HG02943 (cell line): ENCODE measurements at regions not wholly inside any gene's neighbourhood (a gene's known extent, or its start where the extent isn't known, plus 50 kb on each side); places are given as distances from the start of the nearest gene placed in this dataset.
"Not testable (repeated sequence)": the region's sequence is repeated elsewhere in the genome, so short reads cannot be mapped to it uniquely, and the experiment has no call there.

Experiments used
- ATAC-seq: cut with Tn5 transposase; IDR thresholded peaks from one replicate; pipeline ENCODE4 v1.9.1; 2021; ENCODE audit warnings: mild to moderate bottlenecking, low read depth, moderate library complexity; ENCODE audit not compliant: unreplicated experiment

- ATAC-seq = no peak
Measured at GRCh38 chr9:88898039-88898720, 93.1 kb upstream of the S1PR3 start.

GRCh38 chr9:88905506-88905905 lies 85.8 kb upstream of the S1PR3 start:
- no peak for ATAC-seq

- no peak for ATAC-seq
Measured at GRCh38 chr9:88915916-88916315, 75.4 kb upstream of the S1PR3 start.

GRCh38 chr9:88916894-88917293 lies 74.4 kb upstream of the S1PR3 start:
- no peak for ATAC-seq

GRCh38 chr9:88917375-88917774 lies 73.9 kb upstream of the S1PR3 start:
- no peak for ATAC-seq

- ATAC-seq = not testable (repeated sequence)
Measured at GRCh38 chr9:88918537-88918936, 72.7 kb upstream of the S1PR3 start.

GRCh38 chr9:88920645-88921044 lies 70.6 kb upstream of the S1PR3 start:
- no peak for ATAC-seq

GRCh38 chr9:88922091-88922490 lies 69.2 kb upstream of the S1PR3 start:
- no peak for ATAC-seq

GRCh38 chr9:88923092-88923491 lies 68.2 kb upstream of the S1PR3 start:
- no peak for ATAC-seq

- no peak for ATAC-seq
Measured at GRCh38 chr9:88923653-88924288, 67.5 kb upstream of the S1PR3 start.

GRCh38 chr9:88925481-88925880 lies 65.8 kb upstream of the S1PR3 start:
- ATAC-seq = no peak

GRCh38 chr9:88926781-88927505 lies 64.3 kb upstream of the S1PR3 start:
- ATAC-seq = no peak

GRCh38 chr9:88927510-88927909 lies 63.8 kb upstream of the S1PR3 start:
- ATAC-seq = no peak

GRCh38 chr9:88930716-88931115 lies 60.6 kb upstream of the S1PR3 start:
- no peak for ATAC-seq

GRCh38 chr9:88932766-88933165 lies 58.5 kb upstream of the S1PR3 start:
- no peak for ATAC-seq

GRCh38 chr9:88933607-88934379 lies 57.5 kb upstream of the S1PR3 start:
- ATAC-seq = no peak

GRCh38 chr9:88934876-88935535 lies 56.3 kb upstream of the S1PR3 start:
- no peak for ATAC-seq

- ATAC-seq = no peak
Measured at GRCh38 chr9:88936132-88936531, 55.1 kb upstream of the S1PR3 start.

- no peak for ATAC-seq
Measured at GRCh38 chr9:88936668-88937067, 54.6 kb upstream of the S1PR3 start.

- ATAC-seq = no peak
Measured at GRCh38 chr9:88937248-88937647, 54.0 kb upstream of the S1PR3 start.
